ENCODE measurements at regions not wholly inside any gene's neighbourhood (a gene's known extent, or its start where the extent isn't known, plus 50 kb on each side); places are given as distances from the start of the nearest gene placed in this dataset.
"Not testable (repeated sequence)": the region's sequence is repeated elsewhere in the genome, so short reads cannot be mapped to it uniquely, and the experiment has no call there.

- no peak for DNase-seq
Observed at GRCh38 chr2:239736358-239737143, 288.6 kb downstream of the NDUFA10 start.

- no peak for DNase-seq
Observed at GRCh38 chr2:239735829-239736357, 289.2 kb downstream of the NDUFA10 start.

- no peak for DNase-seq
Observed at GRCh38 chr2:239735131-239735828, 289.9 kb downstream of the NDUFA10 start.

- no peak for DNase-seq
Observed at GRCh38 chr2:239734436-239735005, 290.6 kb downstream of the NDUFA10 start.

GRCh38 chr2:239732666-239733010 lies 292.5 kb downstream of the NDUFA10 start:
- DNase-seq = no peak

- no peak for DNase-seq
Observed at GRCh38 chr2:239731998-239732665, 293.0 kb downstream of the NDUFA10 start.

GRCh38 chr2:239731422-239731821 lies 293.7 kb downstream of the NDUFA10 start:
- no peak for DNase-seq

GRCh38 chr2:239730897-239731296 lies 294.2 kb downstream of the NDUFA10 start:
- no peak for DNase-seq

- DNase-seq = not testable (repeated sequence)
Observed at GRCh38 chr2:239730567-239730882, 294.6 kb downstream of the NDUFA10 start.

- DNase-seq = no peak
Observed at GRCh38 chr2:239729681-239730566, 295.2 kb downstream of the NDUFA10 start.

GRCh38 chr2:239729151-239729550 lies 296.0 kb downstream of the NDUFA10 start:
- no peak for DNase-seq

GRCh38 chr2:239728751-239729150 lies 296.4 kb downstream of the NDUFA10 start:
- DNase-seq = no peak

- DNase-seq = no peak
Observed at GRCh38 chr2:239727776-239728600, 297.2 kb downstream of the NDUFA10 start.

GRCh38 chr2:239727182-239727775 lies 297.9 kb downstream of the NDUFA10 start:
- no peak for DNase-seq

GRCh38 chr2:239726631-239727181 lies 298.4 kb downstream of the NDUFA10 start:
- DNase-seq = no peak

GRCh38 chr2:239726091-239726591 lies 299.0 kb downstream of the NDUFA10 start:
- DNase-seq = no peak

GRCh38 chr2:239725551-239725890 lies 299.6 kb downstream of the NDUFA10 start:
- DNase-seq = no peak

GRCh38 chr2:239724851-239725550 lies 300.1 kb downstream of the NDUFA10 start:
- DNase-seq = no peak

GRCh38 chr2:239724194-239724849 lies 300.8 kb downstream of the NDUFA10 start:
- DNase-seq = no peak
